OCI-LY7 (cell line): ENCODE measurements at regions not wholly inside any gene's neighbourhood (a gene's known extent, or its start where the extent isn't known, plus 50 kb on each side); places are given as distances from the start of the nearest gene placed in this dataset.

ENCODE experiments used
- BruUV-seq: library from RNA; stranded (reverse); fragments of 400-500 nt; replicated peaks from 2 replicates; lab custom pipeline; 2021; lab: Mats Ljungman, UMichigan
- CTCF ChIA-PET: fragments of 300-600 bp; sonication (Branson Sonifier 250); formaldehyde crosslinking; loops from one replicate; lab custom pipeline; 2022; ENCODE audit warnings: antibody characterized with exemption; ENCODE audit not compliant: unreplicated experiment; lab: Charles Lee
- POLR2A ChIA-PET: fragments of 300-600 bp; sonication (Branson Sonifier 250); formaldehyde crosslinking; loops from one replicate; lab custom pipeline; 2022; ENCODE audit warnings: antibody characterized with exemption; lab: Charles Lee
- DNase-seq: peaks from one replicate; pipeline ENCODE4 v3.0.0-alpha.2; 2015; ENCODE audit warnings: low spot score
- H2AFZ ChIP-seq: fragments of 200-600 bp; sonication (generic), shearing (Covaris generic); 2 replicates; pipeline ENCODE4 v1.6.1; 2014; ENCODE audit warnings: mild to moderate bottlenecking, antibody characterized with exemption, low read length, moderate library complexity
- H3K27ac ChIP-seq: fragments of 200-600 bp; sonication (generic); 2 replicates; pipeline ENCODE4 v1.5.1; 2014; ENCODE audit warnings: mixed run types, low read depth, mild to moderate bottlenecking, moderate library complexity, low read length, inconsistent platforms; ENCODE audit not compliant: poor library complexity, severe bottlenecking
- H3K36me3 ChIP-seq: fragments of 200-600 bp; sonication (generic); 2 replicates; pipeline ENCODE4 v1.6.1; 2014; ENCODE audit warnings: mild to moderate bottlenecking, antibody characterized with exemption, low read length, moderate library complexity, mixed read lengths; ENCODE audit not compliant: insufficient read depth
- H3K4me1 ChIP-seq: fragments of 200-600 bp; sonication (generic); 2 replicates; pipeline ENCODE4 v1.5.1; 2014; ENCODE audit warnings: mild to moderate bottlenecking, low read length; ENCODE audit not compliant: insufficient read depth, poor library complexity, severe bottlenecking
- H3K4me2 ChIP-seq: fragments of 200-600 bp; sonication (generic); 2 replicates; pipeline ENCODE4 v1.6.1; 2014; ENCODE audit warnings: mild to moderate bottlenecking, low read length
- H3K4me3 ChIP-seq: fragments of 200-600 bp; sonication (generic); 2 replicates; pipeline ENCODE4 v1.5.1; 2014; ENCODE audit warnings: mild to moderate bottlenecking, low read depth, low read length; ENCODE audit not compliant: poor library complexity, severe bottlenecking
- H3K79me2 ChIP-seq: fragments of 200-600 bp; sonication (generic); 2 replicates; pipeline ENCODE4 v1.6.1; 2016; ENCODE audit warnings: low read depth, mild to moderate bottlenecking, low read length, moderate library complexity, mixed read lengths; ENCODE audit not compliant: insufficient read depth
- H3K9me2 ChIP-seq: fragments of 200-600 bp; sonication (generic); 2 replicates; pipeline ENCODE4 v1.6.1; 2016; ENCODE audit warnings: mild to moderate bottlenecking, low read length, mixed read lengths; ENCODE audit not compliant: insufficient read depth
- H3K9me3 ChIP-seq: fragments of 200-600 bp; sonication (generic); 2 replicates; pipeline ENCODE4 v1.6.1; 2014; ENCODE audit warnings: mild to moderate bottlenecking, mixed run types, low read length, mixed read lengths
- H4K20me1 ChIP-seq: fragments of 200-600 bp; sonication (generic); 2 replicates; pipeline ENCODE4 v1.6.1; 2014; ENCODE audit warnings: mild to moderate bottlenecking, antibody characterized with exemption, low read length, moderate library complexity, mixed read lengths; ENCODE audit not compliant: insufficient read depth
- EZH2phosphoT487 ChIP-seq: fragments of 200-600 bp; sonication (generic); IDR thresholded peaks from 2 replicates; pipeline ENCODE4 v1.6.1; 2018; ENCODE audit warnings: low read depth, borderline replicate concordance, mild to moderate bottlenecking, mixed run types, antibody characterized with exemption, low read length, moderate library complexity, mixed read lengths
- intact Hi-C: fragments of 100-400 bp; cut with micrococcal nuclease; formaldehyde crosslinking; loops from one replicate; pipeline ENCODE4 v1.10.0; 2022; ENCODE audit not compliant: unreplicated experiment
- TF ChIP-seq, protein P1 (sequence below): fragments of 200-600 bp; sonication (generic); conservative IDR thresholded peaks from 2 replicates; pipeline ENCODE4 v1.5.1; 2014; ENCODE audit warnings: mild to moderate bottlenecking, antibody characterized with exemption, low read length, moderate library complexity, mixed read lengths

DNA sequence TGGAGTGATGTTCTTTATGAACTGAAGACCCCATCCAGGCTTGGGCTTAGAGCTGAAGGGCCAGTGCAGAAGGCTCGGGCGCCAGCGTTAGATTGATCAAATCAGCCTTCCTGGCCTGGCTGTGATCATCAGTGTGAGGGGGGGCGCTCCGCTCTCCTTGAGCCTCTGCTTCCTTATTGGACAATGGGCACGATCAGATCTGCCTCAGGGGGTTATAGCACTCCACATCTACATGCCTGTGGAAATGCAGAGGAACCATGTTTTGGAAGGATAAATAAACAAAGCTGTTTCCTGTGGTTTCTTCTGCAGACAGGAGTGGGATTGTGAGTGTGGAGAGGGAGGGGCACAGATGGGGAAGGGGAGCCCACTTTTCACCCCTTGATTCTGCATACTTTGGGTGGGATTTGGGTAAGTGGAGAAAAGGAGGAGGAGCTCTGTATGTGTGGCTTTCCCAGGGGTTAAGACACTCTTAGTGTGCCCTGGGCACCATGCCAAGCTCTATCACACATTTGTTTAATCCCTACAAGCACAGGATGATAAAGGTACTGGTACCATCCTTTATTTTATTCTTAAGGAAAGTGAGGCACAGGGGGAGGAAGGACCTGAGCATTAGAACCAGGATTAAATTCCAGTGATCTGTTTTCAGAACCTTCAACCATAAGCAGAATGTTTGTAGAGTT, 150.5 kb downstream of the EN1 start:
- no peaks in the 10 kb centered on the region for H3K79me2 ChIP-seq
- H3K4me3 ChIP-seq, result no peak overlapping the region
- DNase-seq, result no peak
- TF ChIP-seq, protein P1, sequence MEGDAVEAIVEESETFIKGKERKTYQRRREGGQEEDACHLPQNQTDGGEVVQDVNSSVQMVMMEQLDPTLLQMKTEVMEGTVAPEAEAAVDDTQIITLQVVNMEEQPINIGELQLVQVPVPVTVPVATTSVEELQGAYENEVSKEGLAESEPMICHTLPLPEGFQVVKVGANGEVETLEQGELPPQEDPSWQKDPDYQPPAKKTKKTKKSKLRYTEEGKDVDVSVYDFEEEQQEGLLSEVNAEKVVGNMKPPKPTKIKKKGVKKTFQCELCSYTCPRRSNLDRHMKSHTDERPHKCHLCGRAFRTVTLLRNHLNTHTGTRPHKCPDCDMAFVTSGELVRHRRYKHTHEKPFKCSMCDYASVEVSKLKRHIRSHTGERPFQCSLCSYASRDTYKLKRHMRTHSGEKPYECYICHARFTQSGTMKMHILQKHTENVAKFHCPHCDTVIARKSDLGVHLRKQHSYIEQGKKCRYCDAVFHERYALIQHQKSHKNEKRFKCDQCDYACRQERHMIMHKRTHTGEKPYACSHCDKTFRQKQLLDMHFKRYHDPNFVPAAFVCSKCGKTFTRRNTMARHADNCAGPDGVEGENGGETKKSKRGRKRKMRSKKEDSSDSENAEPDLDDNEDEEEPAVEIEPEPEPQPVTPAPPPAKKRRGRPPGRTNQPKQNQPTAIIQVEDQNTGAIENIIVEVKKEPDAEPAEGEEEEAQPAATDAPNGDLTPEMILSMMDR, result no peak
- no peak for TF ChIP-seq EZH2phosphoT487
- intact Hi-C loops, result no loop called here
- POLR2A ChIA-PET, result no interaction called here
- no peaks in the 10 kb centered on the region for H4K20me1 ChIP-seq
- CTCF ChIA-PET, result no interaction called here
- H3K4me1 ChIP-seq, result no peaks in the 10 kb centered on the region
- no peaks in the 10 kb centered on the region for H3K9me3 ChIP-seq
- H3K36me3 ChIP-seq, result no peaks in the 10 kb centered on the region
- no peak overlapping the region for H3K4me2 ChIP-seq
- H3K9me2 ChIP-seq, result no peaks in the 10 kb centered on the region
- no peak overlapping the region for H2AFZ ChIP-seq
- no TSS peak for BruUV-seq
- H3K27ac ChIP-seq, result no peak overlapping the region

- Histone ChIP-seq H3K4me2 (no peak overlapping the region), H2AFZ (no peak overlapping the region), H3K79me2 (no peaks in the 10 kb centered on the region), H3K27ac (no peak overlapping the region), H3K36me3 (no peaks in the 10 kb centered on the region), H3K4me3 (no peak overlapping the region), H3K9me2 (no peaks in the 10 kb centered on the region), H4K20me1 (no peaks in the 10 kb centered on the region), H3K4me1 (no peaks in the 10 kb centered on the region), H3K9me3 (no peaks in the 10 kb centered on the region)
- ChIA-PET CTCF (no interaction called here), POLR2A (no interaction called here)
- no peak for DNase-seq
- intact Hi-C loops, result no loop called here
- BruUV-seq, result no TSS peak
- TF ChIP-seq, protein P1, result no peak
- TF ChIP-seq EZH2phosphoT487, result no peak
Measured at GRCh38 chr2:118693287-118693822, 154.1 kb downstream of the EN1 start.

- intact Hi-C loops, result no loop called here
- TF ChIP-seq, protein P1, result no peak
- TF ChIP-seq EZH2phosphoT487, result no peak
- BruUV-seq, result no TSS peak
- Histone ChIP-seq H3K27ac (no peak overlapping the region), H2AFZ (0 out of 2 replicates have a peak overlapping the region, but pooled peaks have one; percentile 35), H3K9me3 (no peaks in the 10 kb centered on the region), H3K4me1 (no peaks in the 10 kb centered on the region), H3K4me3 (no peak overlapping the region), H4K20me1 (no peaks in the 10 kb centered on the region), H3K79me2 (no peaks in the 10 kb centered on the region), H3K4me2 (no peak overlapping the region), H3K9me2 (no peaks in the 10 kb centered on the region), H3K36me3 (no peaks in the 10 kb centered on the region)
- CTCF ChIA-PET, result no interaction called here
- no peak for DNase-seq
- POLR2A ChIA-PET, result no interaction called here
Measured at GRCh38 chr2:118689874-118690273, 157.6 kb downstream of the EN1 start.
